Daoy (cell line): ENCODE measurements at regions not wholly inside any gene's neighbourhood (a gene's known extent, or its start where the extent isn't known, plus 50 kb on each side); places are given as distances from the start of the nearest gene placed in this dataset.

Source experiments
- DNase-seq: peaks from one replicate; pipeline ENCODE4 v3.0.0-alpha.2; 2015; ENCODE audit warnings: low read depth

DNA sequence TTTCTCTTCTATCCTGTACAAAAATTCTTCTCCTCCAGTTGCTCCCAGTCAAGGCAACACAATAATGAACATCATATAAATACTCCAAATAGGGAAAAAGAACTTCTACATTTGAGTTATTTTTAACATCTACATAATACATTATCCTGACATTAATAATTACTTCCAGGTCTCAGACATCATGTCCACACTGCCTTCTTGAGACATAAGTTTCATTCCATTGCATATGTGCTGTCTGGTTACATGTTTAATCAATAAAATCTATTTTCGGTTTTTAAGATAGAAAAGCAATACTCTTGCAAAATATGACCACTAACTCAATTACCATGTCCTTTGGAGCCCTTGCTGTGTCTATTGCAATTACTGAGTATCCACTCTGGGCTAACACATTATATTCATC lies 881.9 kb downstream of the GALC start:
- no peak for DNase-seq

DNA sequence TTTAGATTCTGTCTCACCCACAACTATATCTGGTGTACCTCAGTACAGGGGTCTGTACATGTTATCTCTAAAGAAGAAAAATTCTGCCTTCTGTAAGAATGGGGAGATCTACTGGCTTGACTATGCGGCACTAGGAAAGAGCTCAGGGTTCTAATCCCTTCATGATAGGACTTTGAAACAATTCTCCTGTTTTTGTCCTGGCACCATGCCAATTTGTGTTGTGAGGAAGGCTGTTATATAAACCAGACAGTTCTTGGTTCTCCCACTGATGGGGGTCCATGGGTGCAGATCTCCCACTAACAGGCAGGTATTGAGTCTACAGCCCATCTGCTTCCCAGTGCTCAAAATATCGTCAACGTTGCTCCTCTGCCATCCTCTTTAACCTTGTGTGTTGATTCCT lies 883.7 kb downstream of the GALC start:
- no peak for DNase-seq

DNA sequence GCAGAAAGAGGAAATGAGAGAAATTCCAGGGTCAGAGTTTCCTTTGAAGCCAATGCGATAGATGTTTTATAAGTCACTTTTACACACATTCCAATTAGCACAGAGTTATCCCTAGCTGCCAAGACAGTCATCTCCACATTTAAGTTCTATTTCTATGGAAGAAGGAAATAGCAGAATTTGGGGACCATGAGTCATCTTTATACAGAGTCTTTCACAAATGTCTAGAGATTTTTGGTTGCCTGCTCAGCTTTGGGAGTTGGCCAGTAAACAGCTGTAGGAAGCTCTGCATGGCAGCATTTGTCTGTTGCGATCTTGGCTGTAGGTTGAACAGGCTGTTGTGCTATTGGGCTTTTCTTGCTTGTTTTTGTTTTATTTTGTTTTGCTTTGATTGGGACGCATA lies 884.3 kb downstream of the GALC start:
- peak; percentile 35 for DNase-seq

DNA sequence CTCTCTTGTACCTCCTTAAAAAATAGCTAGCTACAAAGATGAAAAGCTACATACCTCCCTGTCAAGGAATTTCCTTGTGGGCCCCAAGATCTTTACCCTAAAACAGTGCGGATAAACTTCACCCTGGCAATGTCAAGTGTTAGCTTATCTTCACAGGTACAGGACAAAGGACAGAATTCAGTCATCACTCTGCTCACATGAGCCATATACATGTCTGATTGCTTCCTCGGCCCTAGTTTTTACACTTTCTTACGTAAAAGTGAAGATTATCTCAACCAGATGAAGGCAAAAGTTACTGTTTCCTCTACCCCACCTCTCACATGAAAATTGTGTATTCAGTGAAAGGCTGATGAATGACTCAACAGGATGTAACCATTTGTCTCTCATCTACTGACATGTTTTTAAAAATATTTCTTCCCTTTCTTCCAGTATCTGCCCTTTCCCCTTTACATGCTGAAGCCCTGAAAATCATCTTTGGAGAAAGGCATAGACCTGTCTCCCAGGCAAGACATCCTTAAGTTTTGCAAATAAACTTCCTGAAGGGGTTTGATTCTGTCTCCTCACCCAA lies 890.1 kb downstream of the GALC start:
- no peak for DNase-seq

DNA sequence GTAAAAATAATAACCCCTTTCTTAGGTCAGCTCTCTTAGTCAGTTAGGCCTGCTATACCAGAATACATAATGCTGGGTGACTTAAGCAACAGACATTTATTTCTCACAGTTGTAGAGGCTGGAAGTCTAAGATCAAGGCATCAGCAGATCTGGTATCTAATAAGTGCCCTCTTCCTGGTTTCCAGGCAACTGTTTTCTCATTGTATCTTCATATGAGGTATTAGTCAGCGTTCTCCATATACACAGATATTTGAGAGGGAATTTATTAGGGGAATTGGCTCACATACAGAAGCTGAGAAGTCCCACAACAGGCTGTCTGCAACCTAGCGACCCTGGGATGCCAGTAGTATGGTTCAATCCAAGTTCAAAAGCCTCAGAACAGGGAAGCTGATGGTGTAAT lies 896.0 kb downstream of the GALC start:
- DNase-seq = no peak

DNA sequence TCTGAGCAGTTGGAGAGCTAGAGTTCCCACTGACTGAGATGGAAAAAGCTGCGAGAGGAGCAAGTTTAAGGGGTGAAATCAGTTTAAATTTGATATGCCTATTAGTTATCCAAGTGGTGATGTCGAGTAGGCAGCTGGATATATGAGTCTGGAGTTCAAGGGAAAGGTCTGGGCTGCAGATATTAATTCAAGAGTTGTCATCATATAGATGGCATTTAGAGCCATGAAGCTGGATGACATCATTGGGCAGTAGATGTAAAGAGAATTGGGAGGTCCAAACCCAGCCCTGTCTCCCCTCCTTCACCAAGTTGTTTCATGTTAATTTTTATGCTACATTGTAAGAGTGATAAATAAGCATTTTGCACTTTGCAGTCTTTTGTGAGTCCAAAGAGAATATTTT lies 898.1 kb downstream of the GALC start:
- DNase-seq = no peak

DNA sequence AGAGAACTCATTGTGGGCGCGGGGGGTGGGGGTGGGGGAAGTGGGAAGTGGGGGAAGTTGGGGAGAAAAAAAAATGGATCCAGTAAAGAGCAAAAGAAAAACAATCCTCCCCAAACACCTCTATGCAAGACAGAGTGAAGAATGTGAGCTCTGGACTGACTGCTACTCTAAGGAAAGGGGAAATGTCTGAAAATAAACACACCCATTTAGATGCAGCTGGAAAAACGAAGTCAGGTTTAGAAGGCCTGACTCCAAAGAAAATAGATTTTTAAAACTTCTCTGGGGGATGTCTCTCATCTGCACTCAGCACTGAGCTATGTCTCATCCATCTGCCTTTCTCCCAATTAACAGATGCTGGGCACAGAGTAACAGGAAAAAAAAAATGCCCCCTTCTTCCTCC lies 904.4 kb downstream of the GALC start:
- no peak for DNase-seq

DNA sequence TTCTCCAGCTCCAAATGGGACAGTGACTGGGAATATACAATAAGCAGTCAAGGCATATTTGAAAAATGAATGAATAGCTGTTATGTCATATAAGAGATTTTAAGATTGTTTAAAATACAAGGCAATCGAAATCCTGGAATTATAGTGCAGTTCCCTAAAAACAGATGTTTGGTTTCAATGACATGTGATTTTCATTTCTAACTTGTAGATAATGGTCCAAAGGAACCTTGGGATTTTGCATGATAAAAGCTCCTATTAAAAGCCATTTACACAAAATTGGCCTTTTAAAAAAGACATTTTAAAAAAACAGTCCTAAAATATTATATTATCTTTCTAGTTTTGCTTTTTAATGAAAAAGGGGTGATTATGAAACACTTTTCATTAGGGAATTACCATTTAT lies 905.1 kb downstream of the GALC start:
- no peak for DNase-seq

DNA sequence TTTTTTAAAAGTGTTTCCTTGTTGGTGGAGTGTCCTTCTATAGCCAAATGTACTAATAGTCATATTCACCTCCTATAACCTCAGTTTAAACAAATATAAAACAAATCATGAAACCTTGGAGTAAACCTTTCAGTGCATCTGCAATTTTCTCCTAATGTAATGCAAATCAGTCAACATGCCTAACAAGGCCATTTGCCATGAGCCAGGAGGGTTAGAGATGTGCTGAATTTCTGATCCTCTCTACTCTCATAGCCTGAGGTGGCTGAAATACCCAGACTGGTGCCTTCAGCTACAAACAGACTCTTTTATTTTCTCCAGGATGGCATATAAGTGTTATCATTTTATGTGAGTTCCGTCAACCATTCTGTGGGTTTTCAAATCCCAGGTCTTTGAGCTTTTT lies 908.1 kb downstream of the GALC start:
- DNase-seq = no peak

DNA sequence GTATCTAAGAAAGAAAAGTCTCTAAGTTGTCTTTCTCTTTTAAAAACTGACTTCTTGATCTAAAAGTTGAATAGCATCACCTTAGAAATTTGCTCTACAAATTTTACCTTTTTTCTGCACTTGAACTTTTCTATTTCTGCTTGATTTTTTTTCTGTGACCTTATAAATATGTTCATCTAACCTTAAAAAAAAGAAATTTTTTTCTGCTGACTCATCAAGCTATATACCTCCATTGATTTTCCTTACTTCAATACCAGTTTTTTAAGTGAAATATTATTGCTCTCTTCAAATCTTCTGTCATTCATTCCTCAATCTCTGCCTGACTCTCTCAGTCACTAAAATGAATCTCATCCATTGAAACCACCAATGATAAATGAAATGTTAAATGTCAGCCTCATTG lies 910.1 kb downstream of the GALC start:
- no peak for DNase-seq

DNA sequence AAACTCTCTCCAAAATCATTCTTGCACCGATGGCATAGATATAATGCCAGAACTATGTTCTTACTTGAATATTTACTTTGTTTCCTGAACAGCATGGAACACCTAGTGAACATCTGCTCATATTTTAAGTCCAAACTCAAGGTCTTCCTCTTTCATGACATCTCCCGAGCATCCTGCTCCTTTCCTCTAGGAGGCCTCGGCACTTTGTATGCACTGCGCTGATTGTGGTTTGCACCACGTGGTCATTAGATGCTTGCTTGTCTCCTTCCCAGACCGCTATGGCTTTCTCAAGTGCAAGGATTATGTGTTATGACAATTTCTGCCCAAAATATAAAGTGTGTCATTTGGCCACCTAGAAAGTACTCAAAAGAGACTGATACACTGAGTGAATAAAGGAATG lies 912.0 kb downstream of the GALC start:
- DNase-seq = no peak

DNA sequence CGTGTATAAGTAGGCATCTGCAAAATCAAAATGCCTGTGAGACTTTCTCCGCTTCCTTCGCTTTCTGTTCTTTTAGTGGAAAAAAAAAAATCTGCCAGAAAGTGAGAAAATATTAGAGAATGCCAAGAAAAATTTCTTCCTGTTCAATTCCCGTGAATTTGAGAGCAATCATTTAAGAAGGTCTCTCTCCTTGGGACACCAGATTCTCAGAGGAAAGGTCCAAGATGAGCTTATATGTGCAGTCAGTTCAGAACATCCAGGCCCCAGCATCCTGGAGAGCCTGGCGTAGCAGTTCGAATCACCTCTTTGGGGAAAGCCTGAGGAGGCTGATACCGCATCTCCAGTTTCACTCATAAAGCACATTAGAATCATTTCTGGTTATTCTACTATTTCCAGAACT lies 912.8 kb downstream of the GALC start:
- DNase-seq = no peak

DNA sequence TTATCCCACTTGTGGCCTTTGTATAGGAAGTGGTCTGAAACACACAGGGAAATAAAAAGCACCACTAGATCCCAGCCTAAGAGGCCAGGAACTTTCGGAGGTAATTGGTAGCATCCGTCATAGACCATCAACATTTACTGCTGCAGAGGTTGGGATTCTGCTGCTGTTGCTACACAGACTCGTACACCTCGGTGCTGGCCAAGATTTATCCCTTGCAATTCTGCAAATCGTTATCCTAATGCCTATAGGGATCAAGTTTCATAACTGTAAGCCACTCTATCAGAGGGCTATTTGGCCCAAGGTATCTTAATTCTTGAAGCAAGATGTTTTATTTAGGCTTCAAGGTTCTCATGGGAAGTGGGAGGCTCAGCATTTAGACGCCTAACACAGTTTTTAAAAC lies 913.6 kb downstream of the GALC start:
- no peak for DNase-seq

DNA sequence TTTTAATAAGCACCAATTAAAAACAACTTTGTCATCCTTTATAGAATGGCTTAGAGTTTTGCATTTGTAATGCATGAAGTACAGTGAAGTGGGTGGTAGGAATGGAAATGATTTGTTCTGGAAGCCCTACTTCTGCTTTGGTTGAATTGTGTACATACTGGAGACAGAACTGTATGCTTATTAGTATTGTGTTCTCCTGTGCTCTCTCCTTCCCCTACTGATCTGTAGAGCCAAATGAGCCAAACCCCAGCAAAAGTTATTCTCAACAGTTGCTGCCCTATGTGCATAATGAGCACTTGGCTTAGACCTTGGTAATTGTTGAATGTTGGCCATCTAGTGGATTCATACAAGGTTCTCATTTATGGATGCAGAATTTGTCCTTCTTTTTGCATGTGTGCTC lies 916.1 kb downstream of the GALC start:
- DNase-seq = no peak

DNA sequence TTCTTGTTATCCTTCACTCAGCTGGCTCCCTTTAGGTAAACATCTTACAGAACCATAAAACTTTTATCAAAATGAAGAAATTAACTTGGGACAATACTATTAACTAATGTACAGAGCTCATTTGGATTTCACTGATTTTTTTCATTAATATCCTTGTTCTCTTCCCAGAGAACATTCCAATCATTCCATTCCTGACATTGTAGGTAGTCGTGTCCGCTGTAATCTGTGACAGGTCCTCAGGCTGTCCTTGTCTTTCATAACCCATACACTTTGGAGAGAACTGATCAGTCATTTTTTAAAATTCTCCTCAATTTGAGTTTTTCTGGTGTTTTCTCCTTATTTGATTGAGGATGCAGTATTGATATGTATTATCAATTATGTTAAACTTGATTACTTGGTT lies 916.8 kb downstream of the GALC start:
- no peak for DNase-seq

DNA sequence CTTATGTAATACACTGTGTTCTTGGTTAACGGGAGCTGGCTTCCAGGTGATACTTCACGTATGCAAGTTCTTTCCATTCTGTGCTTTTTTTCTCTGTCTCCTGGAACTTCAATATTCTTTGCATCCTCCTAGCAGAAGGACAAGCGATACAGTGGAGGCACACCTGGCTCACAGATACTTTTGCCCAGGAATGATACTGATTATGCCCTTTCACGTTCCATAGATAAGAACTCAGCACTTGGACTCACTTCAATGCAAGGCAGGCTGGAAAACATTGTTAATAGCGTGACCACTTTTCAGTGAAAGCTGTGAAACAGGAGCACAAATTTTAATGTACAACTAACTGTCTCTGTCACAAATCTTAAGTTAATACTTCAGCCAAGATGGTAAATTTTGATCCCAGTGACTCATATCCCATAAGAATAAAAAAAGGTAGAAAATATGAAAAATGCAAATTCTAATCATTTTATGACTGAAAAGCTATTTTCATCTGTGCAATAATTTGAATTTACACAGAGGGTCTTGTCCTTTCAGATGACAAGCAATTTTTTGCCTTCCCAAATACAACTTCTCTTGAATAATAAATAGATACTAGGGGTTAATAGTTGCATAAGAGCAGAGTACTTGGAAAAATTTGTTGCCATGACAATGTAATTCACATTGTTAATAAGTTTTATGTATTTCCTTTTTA lies 919.0 kb downstream of the GALC start:
- no peak for DNase-seq

DNA sequence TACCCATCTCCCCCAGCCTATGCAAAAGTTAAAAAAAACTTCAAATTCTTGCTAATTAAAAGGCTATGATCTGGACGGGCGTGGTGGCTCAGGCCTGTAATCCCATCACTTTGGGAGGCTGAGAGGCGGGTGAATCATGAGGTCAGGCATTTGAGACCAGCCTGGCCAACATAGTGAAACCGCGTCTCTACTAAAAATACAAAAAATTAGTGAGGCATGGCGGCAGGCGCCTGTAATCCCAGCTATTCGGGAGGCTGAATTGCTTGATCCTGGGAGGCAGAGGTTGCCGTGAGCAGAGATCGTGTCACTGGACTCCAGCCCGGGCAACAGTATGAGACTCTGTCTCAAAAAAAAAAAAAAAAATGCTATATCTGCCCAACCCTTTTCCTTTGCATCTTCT lies 925.4 kb downstream of the GALC start:
- DNase-seq = peak; percentile 38

DNA sequence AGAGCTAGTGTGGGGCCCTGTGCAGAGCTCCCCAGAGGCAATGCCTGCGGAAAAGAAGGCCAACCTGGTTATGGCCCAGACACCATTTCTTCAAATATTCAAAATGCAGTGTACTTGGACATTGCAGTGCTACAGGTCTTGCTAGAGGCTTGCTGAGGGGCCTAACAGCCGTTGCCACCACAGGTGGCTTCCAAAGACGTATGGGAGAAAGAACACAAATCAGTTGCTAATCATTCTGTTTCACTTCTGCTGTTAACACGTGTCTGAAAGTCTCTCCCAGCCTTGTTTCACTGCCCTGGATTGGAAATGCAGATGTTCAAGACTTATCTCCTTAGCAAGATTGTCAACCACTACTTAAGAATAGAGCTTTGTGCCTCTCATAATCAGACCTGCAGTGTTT lies 925.9 kb downstream of the GALC start:
- DNase-seq = no peak

DNA sequence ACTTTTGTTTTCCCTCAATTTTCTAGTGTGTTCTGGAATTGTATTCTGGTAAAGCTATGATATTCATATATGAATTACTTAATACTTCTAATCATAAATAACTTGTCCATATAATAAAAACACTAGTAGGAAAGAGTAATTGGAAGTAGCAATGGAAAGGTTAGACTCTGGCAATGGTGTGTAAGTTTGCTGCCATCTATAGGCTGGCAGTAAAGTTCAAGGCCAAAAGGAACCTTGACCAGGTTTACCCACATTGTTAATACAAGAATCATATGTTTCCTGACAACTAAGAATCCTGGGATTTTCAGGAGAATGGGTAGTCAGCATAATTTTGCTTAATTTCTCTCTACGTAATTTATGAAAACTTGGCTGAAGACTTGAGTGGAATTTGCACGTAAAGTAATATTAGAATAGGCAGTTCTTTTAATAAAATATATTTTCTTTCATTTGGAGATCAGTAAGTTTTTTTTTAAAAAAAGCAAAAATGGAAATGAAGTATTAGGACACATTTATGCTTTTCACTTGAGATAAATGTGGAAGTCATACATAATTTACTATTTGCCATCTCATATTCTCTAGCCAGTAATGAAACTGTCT lies 926.7 kb downstream of the GALC start:
- no peak for DNase-seq

DNA sequence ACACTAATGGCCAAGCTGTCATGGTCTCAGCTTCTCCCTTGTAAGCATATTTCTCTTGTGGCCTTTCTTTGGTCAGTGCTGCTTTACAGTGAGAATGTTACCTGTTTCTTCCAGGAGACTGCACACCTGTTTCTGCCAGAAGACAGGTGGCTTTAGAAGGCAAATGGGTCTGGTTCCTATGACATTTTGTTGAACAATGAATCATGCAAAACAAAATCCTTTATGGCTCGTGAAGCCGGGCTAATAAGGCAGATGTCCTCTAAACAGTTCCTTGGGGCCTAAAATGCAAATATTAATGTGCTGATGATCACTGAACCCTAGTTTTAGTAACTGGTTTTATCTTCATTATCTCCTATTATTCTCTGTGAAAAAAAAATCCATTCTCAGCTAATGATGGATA lies 927.6 kb downstream of the GALC start:
- DNase-seq = no peak

DNA sequence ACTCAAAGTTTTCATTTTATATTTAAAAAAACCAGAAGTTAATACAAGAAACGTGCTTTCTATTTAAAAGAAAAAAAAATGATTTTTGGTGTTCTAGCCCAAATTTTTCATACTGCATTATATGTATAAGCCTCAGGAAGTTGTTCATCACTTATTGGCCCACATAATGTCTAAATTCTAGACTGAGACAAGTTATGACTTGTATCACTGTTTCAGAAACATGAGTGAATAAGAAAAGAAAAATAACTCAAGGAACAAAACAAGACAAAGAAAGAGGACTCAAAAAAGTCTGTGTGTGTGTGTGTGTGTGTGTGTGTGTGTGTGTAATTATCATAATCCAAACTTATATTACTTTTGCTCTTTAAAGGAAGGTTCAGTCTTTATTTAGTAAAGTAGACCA lies 929.8 kb downstream of the GALC start:
- DNase-seq = no peak

DNA sequence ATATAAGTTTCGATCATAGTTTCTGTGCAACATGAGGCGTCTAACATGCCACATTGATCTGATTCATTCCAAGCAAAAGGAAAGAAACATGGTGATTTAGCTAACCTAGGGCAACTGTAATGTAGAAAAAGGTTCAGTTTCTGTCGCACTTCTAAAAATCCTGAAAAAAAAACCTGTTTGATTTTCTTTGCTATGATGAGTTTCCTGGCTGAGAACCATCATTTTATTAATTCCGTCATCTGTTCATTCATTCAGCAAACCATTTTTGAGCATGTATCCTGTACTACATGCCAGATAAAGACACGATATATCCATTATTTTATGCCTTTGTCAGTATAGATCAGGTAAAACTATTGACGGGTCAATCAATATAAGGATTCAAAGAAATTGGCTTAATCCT lies 932.6 kb downstream of the GALC start:
- DNase-seq = no peak

DNA sequence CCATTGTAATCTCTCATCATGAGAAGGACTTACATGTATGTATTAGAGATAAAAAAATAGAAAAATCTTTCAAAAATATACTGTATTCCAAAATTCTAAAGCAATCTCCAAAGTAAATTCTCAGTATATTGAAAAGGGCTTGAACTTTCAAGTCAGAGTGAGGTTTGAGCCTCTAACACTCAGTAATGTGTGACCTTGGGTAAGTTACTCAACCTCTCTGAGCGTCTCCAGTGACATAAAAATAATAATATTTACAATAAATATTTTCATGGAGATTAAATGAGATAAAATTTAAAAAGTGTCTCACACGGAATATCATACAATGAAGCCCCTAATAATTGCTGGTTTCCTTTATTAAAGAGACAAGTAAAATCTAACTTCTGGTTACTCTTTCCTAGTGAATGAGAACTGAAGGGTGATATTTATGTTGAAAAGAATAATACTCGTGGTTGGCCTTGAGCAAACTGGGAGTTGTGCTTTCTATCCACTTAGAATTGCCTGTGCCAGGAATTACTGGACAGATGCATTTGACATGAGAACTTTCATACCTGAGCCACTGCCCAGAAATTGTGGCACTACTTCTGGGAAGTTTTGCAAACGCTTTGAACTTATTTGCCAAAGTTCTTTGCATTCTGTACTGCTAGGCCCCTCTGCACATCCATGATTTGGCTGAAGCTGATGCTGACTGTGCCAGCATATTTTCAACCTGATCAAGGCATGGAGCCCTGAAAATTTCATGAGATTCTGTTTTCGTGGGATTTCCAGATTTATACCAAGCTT lies 933.7 kb downstream of the GALC start:
- DNase-seq = no peak
